AG09319 (cell line): ENCODE measurements at regions not wholly inside any gene's neighbourhood (a gene's known extent, or its start where the extent isn't known, plus 50 kb on each side); places are given as distances from the start of the nearest gene placed in this dataset.

Source experiments
- DNase-seq: peaks from one replicate; pipeline ENCODE4 v3.0.0-alpha.2; 2010; ENCODE audit warnings: low read depth; ENCODE audit errors: extremely low read depth
- TF ChIP-seq, protein P1 (sequence below): IDR thresholded peaks from 2 replicates; pipeline ENCODE4 v1.5.1; 2011; ENCODE audit warnings: low read depth, mild to moderate bottlenecking, inconsistent platforms, low read length, moderate library complexity

DNA sequence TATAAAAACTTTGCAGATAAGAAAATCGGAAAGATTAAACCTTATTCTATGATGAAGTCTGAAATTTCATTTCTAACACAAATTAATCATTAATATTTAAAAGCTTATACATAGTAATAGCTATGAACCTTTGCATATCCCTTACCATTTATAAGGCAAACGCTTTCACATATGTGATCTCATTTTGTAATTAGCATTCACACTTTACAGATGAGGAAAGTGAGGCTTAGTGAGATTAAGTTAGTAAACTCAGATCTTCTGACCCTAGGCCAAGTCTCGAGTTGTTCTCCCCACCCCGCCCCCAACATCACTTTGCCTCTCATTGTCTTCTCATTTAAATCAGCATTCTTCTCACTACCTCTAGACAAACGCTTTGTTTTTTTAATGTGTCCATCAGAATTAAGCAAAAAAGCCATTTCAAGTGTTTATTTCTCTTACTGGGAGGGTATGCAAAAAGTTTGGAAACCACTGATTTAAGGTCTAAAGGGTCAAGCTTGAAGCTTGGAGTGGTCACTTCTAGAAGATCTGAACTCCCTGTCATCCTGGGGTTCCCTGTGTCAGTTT is 172.9 kb upstream of the BCL6 start:
- no peak for DNase-seq
- TF ChIP-seq, protein P1, sequence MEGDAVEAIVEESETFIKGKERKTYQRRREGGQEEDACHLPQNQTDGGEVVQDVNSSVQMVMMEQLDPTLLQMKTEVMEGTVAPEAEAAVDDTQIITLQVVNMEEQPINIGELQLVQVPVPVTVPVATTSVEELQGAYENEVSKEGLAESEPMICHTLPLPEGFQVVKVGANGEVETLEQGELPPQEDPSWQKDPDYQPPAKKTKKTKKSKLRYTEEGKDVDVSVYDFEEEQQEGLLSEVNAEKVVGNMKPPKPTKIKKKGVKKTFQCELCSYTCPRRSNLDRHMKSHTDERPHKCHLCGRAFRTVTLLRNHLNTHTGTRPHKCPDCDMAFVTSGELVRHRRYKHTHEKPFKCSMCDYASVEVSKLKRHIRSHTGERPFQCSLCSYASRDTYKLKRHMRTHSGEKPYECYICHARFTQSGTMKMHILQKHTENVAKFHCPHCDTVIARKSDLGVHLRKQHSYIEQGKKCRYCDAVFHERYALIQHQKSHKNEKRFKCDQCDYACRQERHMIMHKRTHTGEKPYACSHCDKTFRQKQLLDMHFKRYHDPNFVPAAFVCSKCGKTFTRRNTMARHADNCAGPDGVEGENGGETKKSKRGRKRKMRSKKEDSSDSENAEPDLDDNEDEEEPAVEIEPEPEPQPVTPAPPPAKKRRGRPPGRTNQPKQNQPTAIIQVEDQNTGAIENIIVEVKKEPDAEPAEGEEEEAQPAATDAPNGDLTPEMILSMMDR, result no peak

DNA sequence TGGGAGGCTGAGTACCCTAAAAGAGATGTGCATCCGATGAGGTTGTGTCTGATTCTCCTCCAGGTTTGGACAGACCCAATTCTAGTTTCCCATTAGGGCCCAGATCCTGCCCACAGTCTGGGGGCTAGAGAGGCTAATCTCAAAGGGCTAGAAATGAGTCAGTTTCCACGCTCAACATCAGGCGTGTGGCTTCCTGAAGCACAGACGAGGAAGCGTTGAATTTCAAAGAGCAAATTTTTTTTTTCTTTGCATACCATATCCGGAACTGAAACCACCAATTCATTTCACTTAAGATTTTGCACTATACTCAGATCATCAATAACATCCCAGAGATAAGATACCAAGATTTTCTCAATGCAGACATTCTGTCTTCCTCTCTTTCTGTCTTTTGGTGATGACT is 173.8 kb upstream of the BCL6 start:
- TF ChIP-seq, protein P1, result no peak
- DNase-seq, result no peak

DNA sequence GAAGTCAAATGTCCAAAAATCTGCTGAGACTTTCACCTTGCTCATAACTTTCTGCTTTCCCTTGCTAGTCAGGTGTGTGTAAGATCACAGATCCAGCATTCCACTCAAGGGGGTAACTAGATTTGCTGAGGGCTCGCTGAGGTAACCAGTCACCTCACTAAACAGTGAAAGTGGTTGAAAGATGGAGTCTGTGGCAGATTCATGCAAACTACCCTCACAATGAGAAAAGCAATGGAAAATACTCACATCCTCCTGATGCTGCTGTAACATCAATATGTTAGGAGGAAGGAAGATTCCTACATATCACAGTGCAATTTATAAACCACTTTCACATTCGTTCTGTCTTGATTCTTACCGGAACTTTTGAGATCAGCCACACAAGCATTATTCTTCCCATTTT is 174.3 kb upstream of the BCL6 start:
- TF ChIP-seq, protein P1, result no peak
- no peak for DNase-seq

DNA sequence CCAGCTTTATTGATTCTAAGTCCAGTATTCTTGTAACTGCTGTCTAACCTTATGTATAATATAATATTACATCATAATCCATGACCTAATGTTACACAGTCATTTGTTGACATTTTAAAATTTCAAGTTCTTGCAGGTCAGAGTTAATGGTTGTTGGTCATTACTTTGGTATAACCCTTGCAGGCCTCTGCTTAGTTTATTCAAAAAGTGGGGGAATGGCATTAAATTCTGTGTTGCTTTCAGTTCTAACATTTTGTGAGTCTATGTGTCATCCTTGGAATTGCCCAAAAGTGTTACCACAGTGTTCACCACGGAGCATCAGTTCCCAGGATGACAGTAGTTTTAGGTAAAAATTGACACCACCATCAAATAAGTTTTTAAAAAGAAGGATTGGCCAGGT is 174.8 kb upstream of the BCL6 start:
- DNase-seq, result no peak
- TF ChIP-seq, protein P1, result no peak

DNA sequence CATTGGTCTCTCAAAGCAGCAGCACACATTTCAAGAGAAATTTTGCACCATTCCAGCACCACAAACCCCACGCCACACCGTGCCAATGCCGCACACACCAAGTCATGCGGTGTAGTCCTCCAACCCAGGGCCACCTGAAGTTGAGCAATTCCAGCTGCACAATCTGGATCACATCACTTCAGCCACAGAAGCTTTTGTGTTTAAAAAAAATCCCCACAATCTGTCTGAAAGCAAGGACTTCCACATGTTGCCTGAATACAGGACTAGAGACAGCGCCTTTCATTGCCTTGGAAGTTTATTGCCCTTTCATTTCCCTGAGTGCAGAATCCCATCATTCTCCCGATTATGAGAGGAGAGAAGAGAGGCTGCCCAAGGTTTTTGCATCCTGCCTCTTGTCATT is 175.6 kb upstream of the BCL6 start:
- TF ChIP-seq, protein P1, result no peak
- no peak for DNase-seq

DNA sequence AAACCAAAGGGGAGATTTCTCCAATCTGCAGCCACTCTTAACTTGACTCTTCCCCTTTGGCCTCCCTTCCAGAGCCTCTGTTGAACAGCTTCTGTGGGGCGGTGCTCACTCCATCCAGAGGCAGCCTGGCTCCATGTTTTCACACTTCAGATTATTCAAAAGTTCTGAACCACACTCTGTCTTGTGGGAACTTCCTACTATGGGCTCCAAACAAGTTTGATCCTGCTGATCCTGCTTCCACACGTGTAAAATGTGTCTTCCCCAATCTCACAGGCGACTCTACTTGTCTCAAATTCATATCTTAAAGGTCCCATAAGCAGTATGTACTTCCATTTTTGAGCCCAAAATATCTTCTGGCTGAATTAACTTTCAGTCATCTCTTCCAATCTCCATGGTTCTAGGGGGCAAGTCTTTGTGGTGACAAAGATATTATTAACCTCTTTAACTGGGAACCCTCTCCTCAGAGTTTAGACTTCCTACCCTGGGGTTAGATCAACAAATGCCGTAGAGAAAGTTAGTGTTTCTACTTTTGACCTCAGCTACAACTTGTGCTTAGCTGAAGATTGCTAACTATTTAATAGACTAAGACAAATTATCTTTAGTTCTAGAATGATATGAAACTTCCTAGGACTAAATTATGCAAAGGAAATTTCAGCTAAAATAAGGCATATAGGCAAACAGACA is 176.3 kb upstream of the BCL6 start:
- TF ChIP-seq, protein P1, result no peak

DNA sequence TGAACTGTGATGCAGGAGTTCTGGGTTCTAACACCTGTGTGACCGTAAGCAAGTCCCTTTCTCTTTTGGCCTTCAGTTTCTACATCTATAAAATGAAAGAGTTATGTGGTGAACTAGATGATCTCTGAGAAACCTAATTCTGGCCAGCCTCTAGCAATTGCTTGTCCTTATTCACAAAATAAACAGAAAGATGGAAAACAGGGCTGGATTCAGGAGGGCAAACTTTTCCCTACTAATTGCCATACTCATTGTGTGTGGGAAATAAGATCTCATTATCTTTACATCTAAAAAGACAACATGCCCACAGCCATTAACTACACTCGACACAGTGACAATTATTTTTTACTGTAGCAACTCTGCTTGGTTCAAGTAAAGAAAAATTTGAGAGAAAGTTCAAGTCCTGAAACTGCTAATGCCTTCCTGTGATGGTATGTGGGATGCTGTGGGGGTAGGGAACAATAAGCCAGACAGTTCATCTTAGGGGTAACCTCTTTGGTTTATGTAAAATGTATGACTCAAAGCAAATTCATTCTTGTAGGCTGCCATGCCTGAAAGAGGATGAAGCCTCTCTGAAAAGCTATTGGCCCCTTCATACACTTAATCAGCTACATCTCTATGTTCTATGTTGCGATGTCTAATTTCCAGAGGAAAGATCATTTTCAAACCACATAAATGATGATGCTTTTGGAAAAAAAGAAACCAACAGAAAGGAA is 177.6 kb upstream of the BCL6 start:
- TF ChIP-seq, protein P1, result no peak
- DNase-seq, result no peak

More for the DNA sequence above, 176.3 kb upstream of the BCL6 start:
- DNase-seq, result no peak
